GM10266 (cell line): ENCODE measurements at regions not wholly inside any gene's neighbourhood (a gene's known extent, or its start where the extent isn't known, plus 50 kb on each side); places are given as distances from the start of the nearest gene placed in this dataset.

ENCODE experiments used
- DNase-seq: peaks from one replicate; pipeline ENCODE4 v3.0.0; 2012; ENCODE audit errors: extremely low spot score
- TF ChIP-seq, protein P1 (sequence below): IDR thresholded peaks from 2 replicates; pipeline ENCODE4 v1.5.1; 2012; ENCODE audit warnings: mild to moderate bottlenecking, low read depth; ENCODE audit not compliant: control insufficient read depth, insufficient read depth; ENCODE audit errors: missing control alignments

DNA sequence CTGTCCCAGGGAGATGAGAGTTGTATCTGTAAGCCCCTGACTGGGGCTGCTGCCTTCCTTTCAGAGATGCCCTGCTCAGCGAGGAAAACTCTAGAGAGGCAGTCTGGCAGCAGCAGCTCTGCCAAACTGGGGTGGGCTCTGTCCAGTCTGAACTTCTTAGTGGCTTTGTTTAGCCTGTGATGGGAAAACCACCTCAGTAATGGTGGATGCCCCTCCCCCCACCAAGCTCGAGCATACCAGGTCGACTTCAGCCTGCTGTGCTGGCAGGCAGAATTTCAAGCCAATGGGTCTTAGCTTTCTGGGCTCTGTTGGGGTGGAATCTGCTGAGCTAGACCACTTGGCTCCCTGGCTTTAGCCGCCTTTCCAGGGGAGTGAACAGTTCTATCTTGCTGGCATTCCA, 218.3 kb downstream of the TUSC7 start:
- no peak for DNase-seq
- TF ChIP-seq, protein P1, sequence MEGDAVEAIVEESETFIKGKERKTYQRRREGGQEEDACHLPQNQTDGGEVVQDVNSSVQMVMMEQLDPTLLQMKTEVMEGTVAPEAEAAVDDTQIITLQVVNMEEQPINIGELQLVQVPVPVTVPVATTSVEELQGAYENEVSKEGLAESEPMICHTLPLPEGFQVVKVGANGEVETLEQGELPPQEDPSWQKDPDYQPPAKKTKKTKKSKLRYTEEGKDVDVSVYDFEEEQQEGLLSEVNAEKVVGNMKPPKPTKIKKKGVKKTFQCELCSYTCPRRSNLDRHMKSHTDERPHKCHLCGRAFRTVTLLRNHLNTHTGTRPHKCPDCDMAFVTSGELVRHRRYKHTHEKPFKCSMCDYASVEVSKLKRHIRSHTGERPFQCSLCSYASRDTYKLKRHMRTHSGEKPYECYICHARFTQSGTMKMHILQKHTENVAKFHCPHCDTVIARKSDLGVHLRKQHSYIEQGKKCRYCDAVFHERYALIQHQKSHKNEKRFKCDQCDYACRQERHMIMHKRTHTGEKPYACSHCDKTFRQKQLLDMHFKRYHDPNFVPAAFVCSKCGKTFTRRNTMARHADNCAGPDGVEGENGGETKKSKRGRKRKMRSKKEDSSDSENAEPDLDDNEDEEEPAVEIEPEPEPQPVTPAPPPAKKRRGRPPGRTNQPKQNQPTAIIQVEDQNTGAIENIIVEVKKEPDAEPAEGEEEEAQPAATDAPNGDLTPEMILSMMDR, result no peak

DNA sequence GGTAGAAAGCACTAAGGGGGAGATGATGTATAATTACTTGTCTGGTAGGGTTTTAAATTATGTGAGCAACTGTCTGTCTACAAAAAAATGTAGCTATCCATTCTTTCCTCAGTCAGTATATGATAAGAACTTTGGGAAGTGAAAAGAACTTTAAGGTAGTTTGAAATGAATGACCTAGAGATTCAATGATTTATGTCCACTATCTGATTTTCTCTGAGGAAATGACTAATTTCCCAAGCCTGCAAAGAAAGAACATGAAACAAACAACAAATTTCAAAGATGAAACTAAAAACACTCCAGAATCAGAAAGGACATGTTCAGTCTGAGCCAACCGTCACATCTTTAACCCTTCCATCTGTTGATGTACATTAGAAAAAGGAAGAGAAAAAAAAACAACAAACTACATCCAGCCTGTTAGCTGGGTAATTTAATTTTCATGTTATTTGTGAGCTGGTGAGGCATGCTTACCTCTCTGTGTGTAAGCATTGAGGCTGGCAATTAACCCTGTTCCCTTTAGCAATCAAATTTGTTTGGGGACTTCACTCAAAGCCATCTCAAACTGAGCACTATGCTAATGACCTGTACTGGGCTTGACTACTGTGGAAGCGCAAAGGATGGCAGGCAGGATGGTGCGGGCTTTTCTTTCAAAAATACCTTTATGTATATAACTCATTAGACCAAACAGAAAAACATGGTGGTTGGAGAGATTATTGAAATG, 220.1 kb downstream of the TUSC7 start:
- no peak for DNase-seq
- TF ChIP-seq, protein P1, result no peak

DNA sequence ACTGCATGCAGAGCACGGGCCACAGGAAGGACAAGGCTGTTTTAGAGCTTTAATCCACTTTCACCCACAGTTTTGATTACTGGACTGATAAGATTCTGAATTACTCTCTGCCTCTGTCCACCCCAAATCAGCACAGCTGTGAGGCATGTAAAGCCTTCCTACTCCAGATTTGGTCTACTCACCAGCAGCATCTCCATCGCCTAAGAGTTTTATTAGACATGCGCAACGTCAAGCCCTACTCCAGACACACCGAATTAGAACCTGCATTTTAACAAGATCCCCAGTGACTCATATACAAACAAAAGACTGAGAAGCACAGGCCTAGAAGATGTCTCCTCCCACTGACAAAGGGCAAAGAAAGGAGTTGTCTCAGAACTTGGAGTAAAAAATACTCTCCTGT, 221.2 kb downstream of the TUSC7 start:
- no peak for DNase-seq
- TF ChIP-seq, protein P1, result no peak

DNA sequence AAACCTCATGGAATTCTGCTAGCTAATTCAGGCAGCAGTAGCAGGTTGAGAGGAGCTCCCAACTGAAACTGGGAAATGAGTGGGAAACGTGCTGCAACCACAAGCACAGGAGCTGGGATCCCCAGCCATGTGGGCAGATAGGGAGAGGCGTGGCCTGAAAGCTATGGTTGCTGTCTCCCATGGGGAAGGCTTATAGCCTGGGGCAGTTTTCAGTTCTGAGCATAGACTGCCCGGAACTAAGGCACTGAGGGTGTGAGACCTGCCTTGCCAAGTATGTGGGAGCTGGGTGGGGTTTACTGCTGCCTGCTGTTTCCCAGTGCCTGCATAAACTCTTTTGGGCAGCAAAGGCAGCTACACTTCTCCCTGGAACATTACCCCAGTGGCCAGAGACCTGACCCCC, 229.5 kb downstream of the TUSC7 start:
- TF ChIP-seq, protein P1, result no peak

DNA sequence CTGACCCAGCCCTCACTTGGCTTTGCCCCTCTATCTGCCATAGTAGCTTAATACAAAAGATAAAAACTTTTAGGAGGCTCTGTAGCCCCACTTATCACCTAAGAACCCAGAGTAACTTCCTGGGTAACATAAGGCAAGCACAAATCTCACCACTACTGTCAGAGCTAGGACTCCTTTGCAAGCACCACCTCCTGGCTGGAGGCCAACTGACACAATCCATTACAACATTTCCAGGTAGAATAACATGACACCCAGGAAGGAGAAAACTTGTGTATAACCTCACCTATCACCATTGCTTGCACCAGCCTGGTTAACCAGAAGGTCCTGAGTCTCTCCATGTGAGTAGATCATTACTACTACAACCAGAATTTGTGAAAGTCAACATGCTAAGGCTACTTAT, 230.0 kb downstream of the TUSC7 start:
- TF ChIP-seq, protein P1, result no peak

More for the DNA sequence above, 229.5 kb downstream of the TUSC7 start:
- no peak for DNase-seq

DNA sequence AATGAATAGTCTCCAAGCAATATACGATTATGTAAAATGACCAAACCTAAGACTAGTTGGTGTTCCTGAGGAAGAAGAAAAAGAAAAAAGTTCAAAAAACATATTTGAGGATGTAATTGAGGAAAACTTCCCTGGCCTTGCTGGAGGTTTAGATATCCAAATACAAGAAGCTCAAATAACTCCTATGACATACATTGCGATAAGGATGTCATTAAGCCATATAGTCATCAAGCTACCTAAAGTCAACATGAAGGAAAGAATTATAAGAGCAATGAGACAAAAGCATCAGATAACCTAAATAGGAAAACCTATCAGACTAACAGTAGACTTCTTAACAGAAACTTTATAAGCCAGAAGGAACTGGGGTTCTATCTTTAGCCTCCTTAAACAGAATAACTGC, 231.1 kb downstream of the TUSC7 start:
- TF ChIP-seq, protein P1, result no peak
- no peak for DNase-seq

More for the DNA sequence above, 230.0 kb downstream of the TUSC7 start:
- no peak for DNase-seq

DNA sequence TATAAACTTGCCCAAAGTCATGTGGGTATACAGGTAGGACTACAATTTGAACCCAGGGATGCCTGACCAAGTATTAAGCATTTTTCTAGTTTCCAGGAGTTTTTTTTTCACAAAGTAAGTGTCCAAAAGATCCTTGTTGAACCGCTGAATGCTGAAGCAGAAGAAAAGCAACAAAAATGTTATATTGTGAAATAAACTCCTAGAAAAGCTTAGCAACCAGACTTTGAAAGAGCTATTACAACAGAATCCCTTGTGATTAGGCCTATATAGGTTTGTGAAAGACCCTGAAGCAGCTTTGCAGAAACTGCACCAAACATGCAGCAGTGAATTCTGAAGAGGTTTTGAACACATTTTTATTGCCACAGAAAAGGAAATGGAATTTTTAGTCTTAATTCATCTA, 236.8 kb downstream of the TUSC7 start:
- TF ChIP-seq, protein P1, result no peak
- no peak for DNase-seq
